GM18870 (cell line): ENCODE measurements at regions not wholly inside any gene's neighbourhood (a gene's known extent, or its start where the extent isn't known, plus 50 kb on each side); places are given as distances from the start of the nearest gene placed in this dataset.

Source experiments
- ATAC-seq: cut with Tn5 transposase; IDR thresholded peaks from one replicate; pipeline ENCODE4 v1.9.1; 2021; ENCODE audit warnings: moderate library complexity; ENCODE audit not compliant: unreplicated experiment

- ATAC-seq = no peak
These were observed 105.0 kb upstream of the NPY start for GRCh38 chr7:24178811-24179570.

GRCh38 chr7:24191362-24191761 lies 92.6 kb upstream of the NPY start:
- no peak for ATAC-seq

DNA sequence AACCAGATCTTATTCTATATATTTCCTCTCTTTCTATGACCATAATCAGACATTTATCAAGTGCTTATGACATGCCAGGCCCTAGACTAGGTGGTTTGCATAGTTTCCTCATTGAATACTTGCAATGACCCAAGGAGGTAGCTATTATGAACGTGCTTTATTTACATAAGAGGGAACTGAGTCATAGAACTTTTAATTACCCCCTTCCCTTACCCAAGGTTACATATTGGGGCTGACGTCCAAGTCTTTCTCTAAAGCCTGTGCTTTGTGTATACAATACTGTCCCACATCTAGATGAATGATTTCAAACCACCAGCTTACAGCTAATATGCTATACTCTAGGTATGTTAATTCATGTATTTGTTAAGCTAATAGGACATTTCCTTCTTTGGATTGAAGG lies 91.9 kb upstream of the NPY start:
- no peak for ATAC-seq

GRCh38 chr7:24192691-24193090 lies 91.3 kb upstream of the NPY start:
- no peak for ATAC-seq

DNA sequence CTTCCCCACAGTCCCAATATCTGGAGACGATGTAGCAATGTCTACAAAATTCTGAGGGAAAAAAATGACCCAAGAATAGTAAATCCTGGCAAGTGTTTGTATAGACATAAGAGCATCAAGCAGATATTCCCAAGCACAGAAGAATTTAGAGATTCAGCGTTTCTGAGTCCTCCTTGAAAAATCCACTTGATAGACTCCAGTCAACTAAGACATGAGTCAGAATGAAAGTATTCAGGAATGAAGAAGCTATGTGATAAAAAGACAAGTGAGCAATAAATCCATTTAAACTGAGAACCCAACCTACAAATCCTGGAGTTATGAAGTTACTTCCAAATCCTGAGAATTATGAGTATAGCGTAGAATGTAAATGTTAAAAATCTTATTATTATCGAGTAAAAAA lies 86.1 kb upstream of the NPY start:
- no peak for ATAC-seq

- ATAC-seq = no peak
These were observed 84.0 kb upstream of the NPY start for GRCh38 chr7:24199978-24200377.

DNA sequence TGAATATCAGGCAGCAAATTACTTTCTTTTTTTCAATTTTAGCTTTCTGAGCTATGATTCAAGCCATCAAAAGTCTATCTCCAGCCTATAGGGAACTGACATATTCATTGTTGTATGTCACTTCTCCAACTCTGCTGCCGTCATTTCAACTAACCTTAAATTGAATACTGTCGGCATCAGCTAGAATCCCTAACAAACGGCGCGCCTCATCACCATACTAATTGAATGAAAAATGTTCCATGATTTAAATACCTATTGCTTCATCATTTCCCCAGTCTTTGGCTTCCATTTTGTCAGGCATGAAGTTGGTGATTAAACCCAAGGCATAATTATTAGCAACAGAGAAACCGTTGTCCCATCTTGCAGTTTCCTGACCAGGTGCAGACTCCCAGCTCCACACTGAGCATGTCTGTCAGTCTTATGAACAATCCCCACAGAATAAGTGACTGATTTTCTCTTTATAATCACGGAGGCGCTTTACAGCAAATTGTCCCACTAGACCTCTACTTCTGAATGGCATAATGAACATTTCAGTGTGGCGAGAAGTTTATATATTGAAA lies 83.5 kb upstream of the NPY start:
- ATAC-seq = no peak

DNA sequence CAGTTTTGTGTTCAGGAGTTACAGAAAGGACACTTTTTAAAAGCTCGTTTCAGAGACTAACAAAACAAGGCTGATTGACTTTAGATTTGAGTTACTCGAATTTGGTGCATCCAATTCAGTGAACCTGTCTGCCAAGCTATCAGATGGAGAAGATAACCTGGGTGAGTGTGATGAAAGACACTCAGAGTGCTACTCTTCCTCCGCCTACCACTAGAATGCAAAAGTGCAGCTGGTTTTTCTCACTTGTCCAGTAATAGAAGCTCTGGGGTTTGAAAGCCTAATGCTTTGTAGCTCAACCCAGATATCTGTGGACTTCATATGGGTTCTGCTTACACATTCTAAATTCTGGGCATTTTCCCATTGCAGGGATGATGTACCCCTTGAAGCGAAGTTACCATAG lies 82.8 kb upstream of the NPY start:
- ATAC-seq = no peak

DNA sequence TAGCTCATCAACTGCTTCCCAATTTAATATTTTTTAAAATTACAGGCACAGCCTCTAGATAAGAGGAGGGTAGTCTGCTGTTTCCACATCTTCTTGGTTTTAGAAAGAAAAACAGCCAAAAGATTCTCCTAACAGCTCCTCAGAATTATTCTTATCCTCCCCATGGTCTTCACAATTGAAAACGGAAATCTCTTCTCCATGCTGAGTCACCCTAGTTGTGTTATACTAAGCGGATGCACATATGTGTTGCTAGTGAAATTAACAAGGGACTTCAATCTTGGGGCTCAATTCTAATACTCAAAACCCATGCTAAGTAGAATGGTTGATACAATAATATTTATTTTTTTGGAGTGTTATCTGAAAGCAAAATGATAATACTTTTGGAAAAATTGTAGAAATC lies 71.9 kb upstream of the NPY start:
- ATAC-seq = no peak

DNA sequence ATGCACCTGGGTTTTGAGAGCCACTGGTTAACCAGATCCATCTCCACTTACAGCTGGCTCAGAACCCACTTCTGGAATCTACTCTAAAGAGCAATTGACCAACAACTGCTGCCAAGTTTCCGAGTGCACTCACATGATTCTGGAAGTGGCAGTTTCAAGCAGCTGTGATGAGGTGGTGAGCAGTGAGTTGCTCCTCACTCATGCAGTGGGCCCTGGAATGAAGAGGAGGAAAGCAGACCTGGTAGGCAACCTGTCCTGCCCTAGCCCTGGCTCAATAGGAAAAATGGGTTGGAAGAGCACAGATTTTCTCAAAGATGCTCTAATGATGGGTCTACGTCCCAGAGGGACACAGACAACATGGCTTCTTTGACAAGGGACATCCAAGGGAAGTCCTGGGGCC lies 70.7 kb upstream of the NPY start:
- no peak for ATAC-seq

DNA sequence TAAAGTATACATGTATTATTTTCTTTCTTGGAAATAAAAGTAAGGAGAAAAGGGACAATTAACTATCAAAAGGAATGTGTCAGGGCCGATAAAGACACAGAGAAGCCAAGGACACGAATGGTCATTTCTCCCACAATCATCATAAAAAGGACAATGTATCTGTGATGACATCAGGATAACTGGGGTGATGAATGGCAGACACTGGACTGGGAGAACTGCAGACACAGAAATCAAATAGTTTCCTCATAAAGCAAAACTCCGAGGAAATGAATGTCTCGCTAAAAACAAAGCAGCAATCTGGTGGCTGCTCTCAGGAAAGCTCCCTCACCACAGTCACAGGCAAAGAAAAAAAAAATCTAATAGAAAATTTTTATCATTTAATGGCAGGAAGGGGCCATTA lies 69.3 kb upstream of the NPY start:
- no peak for ATAC-seq

DNA sequence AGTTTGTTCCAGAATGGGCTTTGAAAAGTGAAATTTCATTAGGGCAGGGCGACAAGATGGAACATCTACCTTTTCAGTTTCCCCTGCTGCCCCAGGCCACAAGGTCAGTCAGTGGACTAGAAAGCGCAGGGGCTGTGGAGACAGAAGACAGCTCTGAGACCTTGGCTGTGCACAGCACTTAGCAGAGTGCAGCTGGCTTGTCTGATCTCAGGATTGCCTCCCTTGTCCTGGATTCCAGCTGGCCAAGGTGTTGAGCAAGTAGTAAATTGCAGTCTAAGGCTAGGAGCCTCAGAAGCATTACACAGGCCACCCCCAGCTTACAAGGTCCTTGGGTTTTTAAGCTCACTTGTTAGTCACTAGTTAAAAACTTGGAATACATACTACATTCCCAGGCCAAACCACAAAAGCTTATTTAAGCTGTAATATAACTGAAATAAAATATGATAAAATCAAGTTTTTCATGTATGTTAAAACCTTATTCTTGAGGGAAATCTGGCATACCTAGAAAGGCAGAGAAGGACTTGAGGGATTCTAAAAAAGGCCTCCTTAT lies 67.3 kb upstream of the NPY start:
- no peak for ATAC-seq

- no peak for ATAC-seq
These were observed 62.5 kb upstream of the NPY start for GRCh38 chr7:24221500-24221899.

GRCh38 chr7:24227068-24227467 lies 56.9 kb upstream of the NPY start:
- peak; percentile 42 for ATAC-seq

GRCh38 chr7:24227603-24228359 lies 56.2 kb upstream of the NPY start:
- peak; percentile 93 for ATAC-seq

DNA sequence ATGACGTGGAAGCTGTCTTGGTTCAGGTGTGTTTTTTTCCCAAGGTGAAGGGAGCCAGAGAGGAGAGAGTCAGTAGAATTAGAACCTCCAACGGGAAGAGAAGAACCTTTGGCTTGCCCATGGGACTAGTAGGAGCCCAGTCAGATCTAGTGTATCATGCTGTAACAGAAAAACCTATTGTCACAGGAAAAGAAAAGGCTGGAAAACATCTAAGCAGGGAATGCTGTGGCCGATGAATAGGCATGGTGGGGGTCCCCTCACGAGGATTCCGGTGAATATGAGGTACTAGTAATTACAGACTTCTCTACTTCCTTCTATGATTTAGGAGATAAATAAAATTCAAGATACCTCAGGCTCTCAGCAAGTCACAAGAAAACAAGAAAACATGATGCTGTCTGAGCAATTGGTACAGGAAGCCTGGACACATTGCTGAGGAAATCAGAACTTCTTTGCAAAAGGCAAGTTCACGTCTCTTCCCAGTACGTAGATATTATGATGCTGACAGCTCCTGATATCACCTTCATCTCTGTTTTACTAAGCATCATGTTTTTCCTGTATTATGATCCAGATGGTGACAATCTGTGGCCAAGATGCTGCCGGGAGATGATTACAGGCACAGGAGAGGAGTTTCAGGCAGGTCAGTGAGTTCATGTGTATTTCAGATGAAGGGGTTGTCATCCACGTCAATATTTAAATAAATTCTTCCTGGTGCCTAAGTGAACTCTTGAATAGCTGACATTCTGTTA lies 54.3 kb upstream of the NPY start:
- ATAC-seq = no peak

GRCh38 chr7:24231493-24231892 lies 52.5 kb upstream of the NPY start:
- no peak for ATAC-seq

DNA sequence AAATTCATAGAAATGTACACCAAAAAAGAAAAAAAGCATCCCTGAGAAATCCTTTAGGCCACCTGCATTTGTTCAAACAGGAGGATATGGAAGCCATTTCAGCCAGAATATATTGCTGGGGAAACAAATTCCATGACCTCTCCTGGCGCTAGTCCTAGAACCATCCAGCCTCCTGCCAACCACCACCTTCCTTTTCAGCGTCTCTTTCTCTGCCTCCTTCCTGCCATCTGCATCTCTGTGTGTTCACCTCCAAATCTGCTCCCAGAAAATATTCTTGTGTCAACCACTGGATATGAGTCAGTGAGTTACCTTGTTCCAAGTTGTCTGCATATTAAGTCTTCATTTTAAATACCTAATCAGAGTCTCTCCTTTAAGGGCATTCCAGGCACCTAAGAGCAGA lies 50.6 kb upstream of the NPY start:
- ATAC-seq = no peak
